WERI-Rb-1 (cell line): ENCODE measurements at regions not wholly inside any gene's neighbourhood (a gene's known extent, or its start where the extent isn't known, plus 50 kb on each side); places are given as distances from the start of the nearest gene placed in this dataset.

Experiments used
- DNase-seq: peaks from one replicate; pipeline ENCODE4 v3.0.0-alpha.2; 2020
- H3K27ac ChIP-seq: fragments of 250-450 bp; sonication (Bioruptor Pico); 2 replicates; pipeline ENCODE4 v1.5.1; 2020; ENCODE audit warnings: mild to moderate bottlenecking, moderate library complexity
- H3K27me3 ChIP-seq: fragments of 250-450 bp; sonication (Bioruptor Pico); 2 replicates; pipeline ENCODE4 v1.5.1; 2021; ENCODE audit warnings: mild to moderate bottlenecking, low read depth, moderate library complexity; ENCODE audit not compliant: insufficient read depth, severe bottlenecking
- H3K36me3 ChIP-seq: fragments of 250-450 bp; sonication (Bioruptor Pico); 2 replicates; pipeline ENCODE4 v1.5.1; 2020; ENCODE audit warnings: mild to moderate bottlenecking, moderate library complexity
- H3K4me3 ChIP-seq: 2 replicates; pipeline ENCODE4 v1.5.1; 2011; ENCODE audit warnings: low read depth, mild to moderate bottlenecking, control low read depth, low read length
- H3K9me3 ChIP-seq: fragments of 250-450 bp; sonication (Bioruptor Pico); 2 replicates; pipeline ENCODE4 v1.5.1; 2021; ENCODE audit warnings: mild to moderate bottlenecking, moderate library complexity; ENCODE audit not compliant: severe bottlenecking
- CTCF ChIP-seq: IDR thresholded peaks from 2 replicates; pipeline ENCODE4 v1.5.1; 2011; ENCODE audit warnings: low read depth, mild to moderate bottlenecking, control low read depth, inconsistent platforms, low read length

GRCh38 chr9:23945897-23946296, 119.9 kb upstream of the ELAVL2 start:
- no peak for TF ChIP-seq CTCF
- H3K9me3 ChIP-seq: peaks cover 9% of the 10 kb centered on the region
- H3K36me3 ChIP-seq: no peaks in the 10 kb centered on the region
- H3K27ac ChIP-seq: no peak overlapping the region
- no peak overlapping the region for H3K4me3 ChIP-seq
- no peaks in the 10 kb centered on the region for H3K27me3 ChIP-seq
- DNase-seq: no peak

- Histone ChIP-seq H3K4me3 (no peak overlapping the region), H3K27ac (no peak overlapping the region), H3K27me3 (no peaks in the 10 kb centered on the region), H3K36me3 (no peaks in the 10 kb centered on the region), H3K9me3 (peaks cover 9% of the 10 kb centered on the region)
- no peak for TF ChIP-seq CTCF
- DNase-seq: peak; percentile 10
These were observed 115.0 kb upstream of the ELAVL2 start for GRCh38 chr9:23941051-23941450.

GRCh38 chr9:23938908-23939307, 112.9 kb upstream of the ELAVL2 start:
- Histone ChIP-seq H3K9me3 (peaks cover 1% of the 10 kb centered on the region), H3K36me3 (no peaks in the 10 kb centered on the region), H3K27ac (no peak overlapping the region), H3K4me3 (no peak overlapping the region), H3K27me3 (no peaks in the 10 kb centered on the region)
- DNase-seq: no peak
- TF ChIP-seq CTCF: no peak

GRCh38 chr9:23934291-23934906, 108.4 kb upstream of the ELAVL2 start:
- no peaks in the 10 kb centered on the region for H3K36me3 ChIP-seq
- H3K27me3 ChIP-seq: no peaks in the 10 kb centered on the region
- H3K27ac ChIP-seq: no peak overlapping the region
- no peaks in the 10 kb centered on the region for H3K9me3 ChIP-seq
- DNase-seq: no peak
- TF ChIP-seq CTCF: no peak
- H3K4me3 ChIP-seq: no peak overlapping the region

GRCh38 chr9:23933348-23933747, 107.3 kb upstream of the ELAVL2 start:
- no peak for DNase-seq
- H3K4me3 ChIP-seq: no peak overlapping the region
- H3K27ac ChIP-seq: no peak overlapping the region
- H3K27me3 ChIP-seq: no peaks in the 10 kb centered on the region
- no peaks in the 10 kb centered on the region for H3K9me3 ChIP-seq
- TF ChIP-seq CTCF: no peak
- H3K36me3 ChIP-seq: no peaks in the 10 kb centered on the region

GRCh38 chr9:23926368-23926767, 100.3 kb upstream of the ELAVL2 start:
- TF ChIP-seq CTCF: no peak
- Histone ChIP-seq H3K4me3 (no peak overlapping the region), H3K36me3 (no peaks in the 10 kb centered on the region), H3K27ac (no peak overlapping the region), H3K27me3 (no peaks in the 10 kb centered on the region), H3K9me3 (no peaks in the 10 kb centered on the region)
- DNase-seq: no peak
